ENCODE measurements at regions not wholly inside any gene's neighbourhood (a gene's known extent, or its start where the extent isn't known, plus 50 kb on each side); places are given as distances from the start of the nearest gene placed in this dataset.

- TF ChIP-seq CTCF (conservative IDR thresholded peaks at IDR 0.05 in 1 of 2, IDR thresholded peaks at IDR 0.05 in 1 of 2; ENCODE audit: low read depth in 1 of 2, low read length in 2 of 2) (no peak), EZH2 (IDR thresholded peaks at IDR 0.05; ENCODE audit: low read length, missing control alignments) (no peak)
These were observed 53.8 kb upstream of the BET1 start for GRCh38 chr7:94057955-94058354.
